ENCODE measurements at regions not wholly inside any gene's neighbourhood (a gene's known extent, or its start where the extent isn't known, plus 50 kb on each side); places are given as distances from the start of the nearest gene placed in this dataset.

- peak; percentile 38 for DNase-seq (ENCODE audit: low read depth, low spot score)
- Histone ChIP-seq H3K9me1 (replicated peaks; ENCODE audit: control insufficient read depth, extremely low read depth, insufficient read depth, low read length) (no peaks in the 10 kb centered on the region), H3K4me1 (ENCODE audit: control insufficient read depth, extremely low read depth, insufficient read depth, low read length) (no peaks in the 10 kb centered on the region), H3K9ac (replicated peaks; ENCODE audit: extremely low read depth, insufficient read depth, low read length) (no peak overlapping the region), H3K4me3 (replicated peaks in 1 of 3; ENCODE audit: insufficient read depth in 1 of 3, low read depth in 1 of 3, low read length in 3 of 3) (no peak overlapping the region), H3K4me2 (ENCODE audit: insufficient read depth, low read length) (no peak overlapping the region), H3K27ac (ENCODE audit: insufficient read depth, low read depth, low read length) (no peak overlapping the region), H3K36me3 (ENCODE audit: control insufficient read depth in 2 of 2, extremely low read depth in 1 of 2, insufficient read depth in 2 of 2, low read length in 2 of 2) (no peaks in the 10 kb centered on the region), H4K20me1 (replicated peaks; ENCODE audit: control insufficient read depth, extremely low read depth, insufficient read depth, low read length) (no peaks in the 10 kb centered on the region), H2AFZ (ENCODE audit: low read depth, low read length) (no peak overlapping the region), H3K9me3 (replicated peaks; ENCODE audit: control insufficient read depth, insufficient read depth, low read length) (no peaks in the 10 kb centered on the region), H3K27me3 (ENCODE audit: control insufficient read depth in 2 of 2, insufficient read depth in 2 of 2, low read length in 2 of 2) (no peaks in the 10 kb centered on the region), H3K79me2 (ENCODE audit: control insufficient read depth, insufficient read depth, low read length) (no peaks in the 10 kb centered on the region)
- peak in 1 of 2 donors; percentile 5 for TF ChIP-seq CTCF (IDR thresholded peaks at IDR 0.05; ENCODE audit: extremely low read depth in 1 of 2, insufficient read depth in 1 of 2, low read depth in 1 of 2, low read length in 2 of 2)
- no peak for TF ChIP-seq MAX (IDR thresholded peaks at IDR 0.05; ENCODE audit: insufficient read depth, insufficient read length)
- TF ChIP-seq JUN (IDR thresholded peaks at IDR 0.05; ENCODE audit: borderline replicate concordance, insufficient read depth, insufficient read length, low read depth): no peak
- no peak for TF ChIP-seq EZH2 (IDR thresholded peaks at IDR 0.05; ENCODE audit: borderline replicate concordance, low read depth, low read length, severe bottlenecking)
- TF ChIP-seq POLR2A (IDR thresholded peaks at IDR 0.05; ENCODE audit: low read depth, low read length): no peak
- TF ChIP-seq FOS (IDR thresholded peaks at IDR 0.05; ENCODE audit: borderline replicate concordance, insufficient read depth, low read length): peak; percentile 20
- no peak for TF ChIP-seq POLR2AphosphoS5 (IDR thresholded peaks at IDR 0.05; ENCODE audit: insufficient read depth, low read depth, low read length)
- TF ChIP-seq MYC (IDR thresholded peaks at IDR 0.05; ENCODE audit: low read depth, low read length): no peak
- TF ChIP-seq GATA2 (IDR thresholded peaks at IDR 0.05; ENCODE audit: insufficient read depth, insufficient read length, low read depth, low read length): peak; percentile 59
- intact Hi-C loops (cut with micrococcal nuclease): loop anchor here (1.0 to 5.0 kb wide), 3 partner anchors 441 to 676 kb away; no protein-coding TSS in a partner anchor
- dilution Hi-C loops (cut with MboI; ENCODE audit: extremely low pct_ligation_motif_present, low sequenced_read_pairs): no loop called here
- ChIA-PET CTCF (interaction anchor here (0.8 to 2.2 kb wide), 3 partner anchors 77 to 676 kb away, joined by 3 to 14 read pairs (median 7); no protein-coding TSS in a partner anchor), POLR2A (no interaction called here)
- no peak for FAIRE-seq
- no TSS peak for BruUV-seq (replicated peaks)
These were observed 51.2 kb upstream of the RGS7 start for GRCh38 chr1:241408170-241408569.
